ENCODE measurements at regions not wholly inside any gene's neighbourhood (a gene's known extent, or its start where the extent isn't known, plus 50 kb on each side); places are given as distances from the start of the nearest gene placed in this dataset.

GRCh38 chr2:176747928-176748327 lies 464.7 kb upstream of the HNRNPA3 start:
- H3K36me3 ChIP-seq: no peaks in the 10 kb centered on the region
- peaks cover 0 to 4% (median 0%) of the 10 kb centered on the region in 4 donors for H3K4me1 ChIP-seq
- H3K27me3 ChIP-seq: peaks cover 0 to 2% of the 10 kb centered on the region in 2 donors
- 53 to 61% methylated on average over 4 of the region's 4 CpGs for WGBS, 2 donors
- H3K27ac ChIP-seq: no peak overlapping the region
- no peak for DNase-seq (ENCODE audit: low spot score in 2 of 2)
- H3K4me3 ChIP-seq: no peak overlapping the region
- no peaks in the 10 kb centered on the region for H3K9me3 ChIP-seq
- TF ChIP-seq POLR2A (IDR thresholded peaks at IDR 0.05) (no peak), EP300 (IDR thresholded peaks at IDR 0.05) (no peak), CTCF (IDR thresholded peaks at IDR 0.05) (no peak)

- no peaks in the 10 kb centered on the region for H3K36me3 ChIP-seq
- H3K4me3 ChIP-seq: no peak overlapping the region
- TF ChIP-seq CTCF (IDR thresholded peaks at IDR 0.05): no peak
- no peak for TF ChIP-seq POLR2A (IDR thresholded peaks at IDR 0.05)
- TF ChIP-seq EP300 (IDR thresholded peaks at IDR 0.05): no peak
- DNase-seq (ENCODE audit: low spot score in 2 of 2): no peak
- H3K27ac ChIP-seq: no peak overlapping the region
- peaks cover 0 to 3% (median 0%) of the 10 kb centered on the region in 4 donors for H3K4me1 ChIP-seq
- no peaks in the 10 kb centered on the region for H3K9me3 ChIP-seq
- H3K27me3 ChIP-seq: peaks cover 0 to 2% of the 10 kb centered on the region in 2 donors
- 54 to 79% methylated on average over 2 of the region's 2 CpGs for WGBS, 2 donors
These were observed 463.9 kb upstream of the HNRNPA3 start for GRCh38 chr2:176748662-176749061.

- no peak overlapping the region for H3K27ac ChIP-seq
- DNase-seq (ENCODE audit: low spot score in 2 of 2): no peak
- H3K9me3 ChIP-seq: no peaks in the 10 kb centered on the region
- no peak overlapping the region for H3K4me3 ChIP-seq
- WGBS, 2 donors: 53 to 59% methylated on average over 6 of the region's 6 CpGs
- H3K36me3 ChIP-seq: no peaks in the 10 kb centered on the region
- no peaks in the 10 kb centered on the region for H3K4me1 ChIP-seq
- H3K27me3 ChIP-seq: no peaks in the 10 kb centered on the region
- TF ChIP-seq EP300 (IDR thresholded peaks at IDR 0.05) (no peak), POLR2A (IDR thresholded peaks at IDR 0.05) (no peak), CTCF (IDR thresholded peaks at IDR 0.05) (no peak)
These were observed 461.0 kb upstream of the HNRNPA3 start for GRCh38 chr2:176751314-176752227.

- no peak overlapping the region for H3K27ac ChIP-seq
- no peak for DNase-seq (ENCODE audit: low spot score in 2 of 2)
- WGBS, 2 donors: 92 to 94% methylated on average over 1 of the region's 1 CpG
These were observed 460.3 kb upstream of the HNRNPA3 start for GRCh38 chr2:176752295-176752694.

More at GRCh38 chr2:176752295-176752694, 460.3 kb upstream of the HNRNPA3 start:
- Histone ChIP-seq H3K4me3 (no peak overlapping the region), H3K9me3 (no peaks in the 10 kb centered on the region), H3K36me3 (no peaks in the 10 kb centered on the region), H3K27me3 (no peaks in the 10 kb centered on the region), H3K4me1 (no peaks in the 10 kb centered on the region)
- TF ChIP-seq POLR2A (IDR thresholded peaks at IDR 0.05): no peak
- TF ChIP-seq EP300 (IDR thresholded peaks at IDR 0.05): no peak
- TF ChIP-seq CTCF (IDR thresholded peaks at IDR 0.05): no peak
